Activated CD4-positive, alpha-beta T cell treated with anti-CD3 and anti-CD28 coated beads for 24 hours (primary cell): ENCODE measurements at regions not wholly inside any gene's neighbourhood (a gene's known extent, or its start where the extent isn't known, plus 50 kb on each side); places are given as distances from the start of the nearest gene placed in this dataset.

ENCODE experiments used
- DNase-seq, 2 donors: peaks; one replicate each; pipeline ENCODE4 v3.0.0-alpha.2; 2020; ENCODE audit warnings: low read depth in 2 of 2

DNA sequence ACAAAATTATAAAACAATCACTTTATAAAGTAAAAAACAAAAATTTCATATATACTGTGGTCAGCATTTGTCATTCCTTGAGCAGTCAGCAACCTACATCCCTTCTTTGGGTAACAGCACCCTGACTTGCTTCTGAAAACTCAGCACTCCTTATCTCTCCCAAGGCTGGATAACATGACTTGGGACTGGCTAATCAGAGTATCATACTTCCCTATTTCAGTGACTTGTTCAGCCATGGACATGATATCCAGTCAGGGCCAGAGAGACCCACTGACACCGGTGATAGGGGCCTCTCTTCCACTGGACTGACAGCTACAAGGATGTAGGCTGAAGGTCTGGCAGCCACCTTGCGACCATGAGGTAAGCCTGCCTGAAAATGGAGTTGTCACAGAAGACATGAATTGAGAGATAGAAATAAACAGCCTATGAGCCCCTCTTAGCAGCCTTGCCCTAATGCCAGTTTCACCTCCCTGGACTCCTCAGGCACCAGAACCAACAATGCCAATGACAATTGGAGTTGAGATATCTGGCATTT is 84.4 kb upstream of the NEBL start:
- no peak for DNase-seq

DNA sequence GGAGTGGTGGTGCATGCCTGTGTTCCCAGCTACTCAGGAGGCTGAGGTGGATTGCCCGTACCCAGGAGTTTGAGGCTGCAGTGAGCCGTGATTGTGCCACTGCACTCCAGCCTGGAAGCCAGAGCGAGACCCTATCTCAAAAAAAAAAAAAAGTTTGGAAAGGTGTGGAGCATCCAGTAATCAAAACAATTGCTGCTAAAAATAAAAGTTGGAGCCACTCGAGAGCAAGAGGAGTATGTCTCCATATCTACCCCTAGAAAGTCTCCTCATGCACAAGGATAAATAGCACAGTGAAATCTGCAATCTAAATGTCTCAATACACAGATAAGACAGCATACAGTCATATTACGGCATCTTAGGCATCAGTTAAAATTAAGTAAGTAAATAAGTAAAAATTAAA is 81.5 kb upstream of the NEBL start:
- DNase-seq, result no peak

GRCh38 chr10:20977300-20977699 is 80.2 kb upstream of the NEBL start:
- DNase-seq, result no peak

DNA sequence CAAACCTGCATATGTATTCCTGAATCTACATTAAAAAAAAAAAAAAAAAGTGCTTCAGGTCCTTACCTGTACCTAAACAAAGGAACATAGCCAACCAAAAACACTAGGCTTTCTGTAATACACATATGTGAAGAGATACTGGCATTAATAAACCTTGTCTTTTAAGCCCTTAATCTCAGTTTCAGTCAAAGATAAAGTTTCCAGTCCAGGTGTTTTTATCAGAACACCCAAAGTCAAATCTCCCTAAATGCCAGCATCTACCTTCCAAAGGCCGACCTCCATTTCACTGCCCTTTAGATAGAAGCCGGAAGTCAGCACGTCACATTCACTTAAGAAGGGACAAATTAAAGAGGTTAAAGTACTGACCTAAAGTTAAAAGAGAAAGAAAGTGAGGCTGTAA is 79.8 kb upstream of the NEBL start:
- no peak for DNase-seq

- no peak for DNase-seq
Observed at GRCh38 chr10:20976390-20976789, 79.3 kb upstream of the NEBL start.

GRCh38 chr10:20975236-20975635 is 78.1 kb upstream of the NEBL start:
- no peak for DNase-seq

DNA sequence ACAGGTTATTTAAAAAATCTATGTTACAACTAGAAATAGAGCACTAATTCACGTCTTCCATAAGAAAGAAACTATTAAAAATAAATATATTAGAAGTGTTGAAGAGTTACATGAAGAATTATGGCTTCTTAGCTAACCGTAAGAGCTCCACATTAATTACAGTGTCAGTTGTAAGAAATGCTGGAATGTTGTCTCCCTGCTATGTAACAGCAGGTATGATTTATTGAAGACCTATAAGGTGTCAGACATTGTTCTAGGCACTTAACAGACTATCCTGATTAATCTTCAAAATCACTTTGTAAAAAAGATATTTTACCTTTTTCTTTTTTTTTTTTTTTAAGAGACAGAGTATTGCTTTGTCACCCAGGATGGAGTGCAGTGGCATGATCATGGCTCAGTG is 75.8 kb upstream of the NEBL start:
- DNase-seq, result no peak

DNA sequence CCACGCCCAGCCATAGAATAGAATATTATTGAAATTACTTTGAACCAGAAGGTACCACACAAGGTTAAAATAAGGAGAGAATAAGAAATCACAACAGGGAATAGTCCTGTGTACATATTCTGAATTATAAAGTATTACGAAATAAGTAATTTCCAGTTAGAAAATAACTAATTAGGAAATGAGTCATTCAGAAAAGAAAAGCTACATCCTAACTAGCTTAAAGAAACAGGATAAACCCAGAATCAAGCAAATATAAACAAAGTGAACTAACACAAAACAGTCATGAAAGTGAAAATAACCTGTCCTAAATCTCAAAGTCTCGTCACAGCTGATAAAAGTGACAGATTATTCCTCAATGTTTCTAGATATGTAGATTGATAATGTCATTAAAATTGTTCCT is 74.8 kb upstream of the NEBL start:
- DNase-seq, result no peak

GRCh38 chr10:20970708-20971107 is 73.6 kb upstream of the NEBL start:
- DNase-seq, result no peak

GRCh38 chr10:20970044-20970443 is 72.9 kb upstream of the NEBL start:
- DNase-seq, result no peak

GRCh38 chr10:20966426-20966825 is 69.3 kb upstream of the NEBL start:
- no peak for DNase-seq

DNA sequence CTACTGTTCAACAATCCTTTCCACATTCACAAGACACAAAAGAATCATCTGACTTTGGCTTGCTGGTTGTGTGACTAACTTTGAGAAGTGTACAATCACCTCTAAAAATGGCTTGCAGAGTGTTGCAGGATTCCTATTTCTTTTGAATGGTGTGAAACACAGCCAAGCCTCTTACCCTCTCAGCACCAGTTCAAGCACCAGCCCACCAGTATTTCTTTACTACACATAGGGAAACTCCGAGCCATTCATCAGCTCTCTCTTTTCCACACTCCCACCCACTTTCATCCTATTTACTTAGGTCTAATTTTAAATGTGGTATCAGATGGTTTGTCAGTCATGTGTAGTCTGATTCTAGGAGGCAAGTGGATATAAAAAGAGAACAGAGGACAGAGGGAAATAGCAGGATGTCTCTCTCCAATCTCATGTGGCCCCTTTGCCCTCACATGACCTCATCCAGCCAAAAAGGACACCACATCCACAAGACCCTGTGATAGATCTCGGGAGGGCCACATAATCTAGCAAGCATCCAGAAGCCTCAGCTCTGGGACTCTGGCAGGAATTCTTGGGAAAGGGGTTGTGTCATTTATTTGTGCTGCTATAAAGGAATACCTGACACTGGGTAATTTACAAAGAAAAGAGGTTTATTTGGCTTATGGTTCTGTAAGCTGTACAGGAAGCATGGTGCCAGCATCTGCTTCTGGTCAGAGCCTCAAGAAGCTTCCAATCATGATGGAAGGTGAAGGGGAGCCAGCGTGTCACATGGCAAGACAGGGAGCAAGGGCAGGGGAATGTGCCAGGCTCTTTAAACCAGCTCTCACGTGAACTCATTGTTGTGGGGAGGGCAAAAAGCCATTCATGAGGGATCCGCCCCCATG is 66.8 kb upstream of the NEBL start:
- DNase-seq, result no peak

DNA sequence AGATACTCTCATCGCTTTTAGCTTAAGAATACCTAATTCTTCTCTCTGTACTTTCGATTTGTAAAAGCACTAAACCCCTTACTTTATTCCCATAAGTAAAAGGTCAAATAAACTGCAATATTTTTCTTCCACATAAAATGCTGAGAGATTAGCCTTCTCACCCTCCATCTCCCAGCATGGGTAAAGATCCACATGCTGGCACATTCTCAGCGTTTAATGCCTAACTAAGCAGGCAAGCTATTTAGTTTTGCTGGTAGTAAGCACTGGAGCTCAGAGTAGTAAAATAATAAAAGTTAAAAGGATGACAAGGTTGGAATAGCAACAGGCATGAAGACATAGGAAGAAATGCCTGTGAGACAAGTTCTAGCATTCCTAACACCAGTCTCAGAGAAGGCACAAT is 65.9 kb upstream of the NEBL start:
- no peak for DNase-seq

- no peak for DNase-seq
Observed at GRCh38 chr10:20962165-20962564, 65.1 kb upstream of the NEBL start.

GRCh38 chr10:20959242-20959641 is 62.1 kb upstream of the NEBL start:
- no peak for DNase-seq

GRCh38 chr10:20958764-20959163 is 61.7 kb upstream of the NEBL start:
- no peak for DNase-seq

GRCh38 chr10:20958225-20958624 is 61.1 kb upstream of the NEBL start:
- no peak for DNase-seq

GRCh38 chr10:20957744-20958143 is 60.6 kb upstream of the NEBL start:
- DNase-seq, result no peak

DNA sequence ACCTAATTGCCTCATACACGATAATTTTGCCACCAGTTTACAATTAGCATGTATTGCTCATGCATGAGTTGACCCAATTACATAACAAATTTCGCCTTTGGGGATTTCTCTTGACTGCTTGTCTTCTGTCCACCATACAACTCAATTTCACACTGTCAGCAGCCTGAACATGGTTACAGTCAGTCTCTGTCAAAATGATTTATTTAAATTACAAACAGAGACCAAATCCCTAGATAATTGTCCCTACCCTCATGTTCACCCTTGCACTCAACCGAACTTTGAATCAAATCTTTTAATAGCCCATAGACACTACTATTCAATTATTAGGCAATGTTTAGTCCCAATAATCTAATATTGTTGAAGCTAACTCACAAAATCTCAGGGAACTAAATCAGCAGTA is 59.7 kb upstream of the NEBL start:
- no peak for DNase-seq

GRCh38 chr10:20955355-20955893 is 58.3 kb upstream of the NEBL start:
- DNase-seq, result no peak

DNA sequence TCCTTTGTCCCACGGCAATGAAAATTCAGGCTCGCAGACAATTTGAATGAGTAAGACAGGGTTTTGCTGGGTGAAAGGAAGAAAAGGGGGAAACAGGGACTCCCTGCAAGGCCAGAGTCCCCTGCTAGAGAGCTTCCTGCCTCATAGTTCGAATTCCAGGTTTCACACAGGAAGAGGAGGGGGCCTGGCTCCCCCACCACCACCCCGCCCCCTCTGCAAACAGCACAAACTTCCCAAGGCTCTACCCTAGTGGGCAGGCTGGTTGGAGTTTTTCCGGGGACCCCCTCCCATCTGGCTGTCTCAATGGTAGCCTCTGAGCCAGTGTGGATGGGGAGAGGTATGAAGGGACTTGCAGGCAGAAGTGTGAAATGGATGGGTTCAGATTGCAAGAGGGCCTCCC is 57.4 kb upstream of the NEBL start:
- no peak for DNase-seq

DNA sequence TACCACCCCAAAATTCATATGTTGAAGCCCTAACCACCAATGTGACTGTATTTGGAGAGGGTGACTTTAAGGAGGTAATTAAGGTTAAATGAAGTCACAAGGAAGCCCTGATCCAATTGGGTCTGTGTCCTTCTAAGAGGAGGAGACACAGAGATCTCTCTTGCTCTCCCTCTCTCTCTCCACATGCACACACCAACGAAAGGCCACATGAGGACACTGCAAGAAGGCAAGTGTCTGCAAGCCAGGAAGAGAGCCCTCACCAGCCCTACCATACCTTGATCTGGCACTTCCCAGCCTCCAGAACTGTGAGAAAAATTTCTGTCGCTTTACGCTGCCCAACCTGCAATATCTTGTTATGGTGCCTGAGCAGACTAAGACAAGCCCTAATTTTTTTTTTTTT is 56.0 kb upstream of the NEBL start:
- no peak for DNase-seq

GRCh38 chr10:20949967-20950366 is 52.9 kb upstream of the NEBL start:
- DNase-seq, result no peak
